ENCODE measurements at regions not wholly inside any gene's neighbourhood (a gene's known extent, or its start where the extent isn't known, plus 50 kb on each side); places are given as distances from the start of the nearest gene placed in this dataset.

DNA sequence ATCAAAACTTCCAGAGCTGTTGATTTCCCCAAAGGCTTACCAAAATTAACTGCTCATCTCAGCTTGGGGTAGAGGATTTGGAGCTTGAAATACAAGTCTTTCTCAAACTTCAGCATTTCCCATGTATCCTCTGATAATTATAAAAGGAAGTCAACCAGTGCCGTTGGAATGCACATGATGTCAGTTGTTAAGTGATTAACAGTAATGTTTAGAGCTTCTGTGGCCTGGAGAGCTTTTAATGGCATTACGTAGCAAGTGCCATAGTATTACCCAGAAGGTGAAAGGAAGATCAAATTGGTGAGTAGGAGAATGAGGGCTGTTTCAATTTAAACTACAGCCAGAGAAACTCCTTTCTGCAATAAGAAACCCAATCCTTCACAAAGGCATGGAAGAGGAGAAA is 62.5 kb upstream of the PTPRR start:
- no peak for DNase-seq (ENCODE audit: low spot score in 2 of 2)
- Histone ChIP-seq H3K4me1 (peaks cover 6% of the 10 kb centered on the region), H3K4me3 (no peak overlapping the region), H3K9me3 (no peaks in the 10 kb centered on the region), H3K36me3 (no peaks in the 10 kb centered on the region), H3K27me3 (no peaks in the 10 kb centered on the region), H3K27ac (no peak overlapping the region)
- 64% methylated on average over 2 of the region's 2 CpGs for WGBS
- no peak for TF ChIP-seq POLR2AphosphoS5 (IDR thresholded peaks at IDR 0.05)
- TF ChIP-seq, protein P1, sequence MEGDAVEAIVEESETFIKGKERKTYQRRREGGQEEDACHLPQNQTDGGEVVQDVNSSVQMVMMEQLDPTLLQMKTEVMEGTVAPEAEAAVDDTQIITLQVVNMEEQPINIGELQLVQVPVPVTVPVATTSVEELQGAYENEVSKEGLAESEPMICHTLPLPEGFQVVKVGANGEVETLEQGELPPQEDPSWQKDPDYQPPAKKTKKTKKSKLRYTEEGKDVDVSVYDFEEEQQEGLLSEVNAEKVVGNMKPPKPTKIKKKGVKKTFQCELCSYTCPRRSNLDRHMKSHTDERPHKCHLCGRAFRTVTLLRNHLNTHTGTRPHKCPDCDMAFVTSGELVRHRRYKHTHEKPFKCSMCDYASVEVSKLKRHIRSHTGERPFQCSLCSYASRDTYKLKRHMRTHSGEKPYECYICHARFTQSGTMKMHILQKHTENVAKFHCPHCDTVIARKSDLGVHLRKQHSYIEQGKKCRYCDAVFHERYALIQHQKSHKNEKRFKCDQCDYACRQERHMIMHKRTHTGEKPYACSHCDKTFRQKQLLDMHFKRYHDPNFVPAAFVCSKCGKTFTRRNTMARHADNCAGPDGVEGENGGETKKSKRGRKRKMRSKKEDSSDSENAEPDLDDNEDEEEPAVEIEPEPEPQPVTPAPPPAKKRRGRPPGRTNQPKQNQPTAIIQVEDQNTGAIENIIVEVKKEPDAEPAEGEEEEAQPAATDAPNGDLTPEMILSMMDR (IDR thresholded peaks at IDR 0.05), result no peak
- no peak for TF ChIP-seq EP300 (IDR thresholded peaks at IDR 0.05)
- TF ChIP-seq POLR2A (IDR thresholded peaks at IDR 0.05), result no peak

DNA sequence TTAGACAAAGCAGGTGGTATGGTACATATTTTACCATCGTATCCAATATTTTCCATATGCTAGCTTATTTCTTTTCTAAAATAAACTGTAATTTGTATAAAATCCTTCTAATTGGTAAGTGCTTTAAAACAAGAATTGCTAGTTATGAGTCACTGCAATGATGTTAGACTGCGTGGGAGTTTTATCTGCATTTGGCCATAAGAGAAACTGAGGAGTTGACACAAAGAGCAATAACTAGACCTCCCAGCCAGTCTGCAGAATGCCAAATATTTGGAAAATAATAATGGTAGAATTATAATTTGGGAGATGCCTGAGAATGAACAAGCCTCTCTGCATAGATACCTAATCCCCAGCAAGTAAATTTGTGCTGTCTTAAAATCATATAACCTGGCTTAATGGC is 61.7 kb upstream of the PTPRR start:
- H3K4me3 ChIP-seq, result no peak overlapping the region
- H3K27me3 ChIP-seq, result no peaks in the 10 kb centered on the region
- TF ChIP-seq POLR2AphosphoS5 (IDR thresholded peaks at IDR 0.05) (no peak), EP300 (IDR thresholded peaks at IDR 0.05) (no peak), POLR2A (IDR thresholded peaks at IDR 0.05) (no peak)
- TF ChIP-seq, protein P1 (IDR thresholded peaks at IDR 0.05), result no peak
- no peak overlapping the region for H3K27ac ChIP-seq
- peaks cover 6% of the 10 kb centered on the region for H3K4me1 ChIP-seq
- no peaks in the 10 kb centered on the region for H3K9me3 ChIP-seq
- WGBS, result 71% methylated on average over 2 of the region's 2 CpGs
- H3K36me3 ChIP-seq, result no peaks in the 10 kb centered on the region
- DNase-seq (ENCODE audit: low spot score in 2 of 2), result no peak

DNA sequence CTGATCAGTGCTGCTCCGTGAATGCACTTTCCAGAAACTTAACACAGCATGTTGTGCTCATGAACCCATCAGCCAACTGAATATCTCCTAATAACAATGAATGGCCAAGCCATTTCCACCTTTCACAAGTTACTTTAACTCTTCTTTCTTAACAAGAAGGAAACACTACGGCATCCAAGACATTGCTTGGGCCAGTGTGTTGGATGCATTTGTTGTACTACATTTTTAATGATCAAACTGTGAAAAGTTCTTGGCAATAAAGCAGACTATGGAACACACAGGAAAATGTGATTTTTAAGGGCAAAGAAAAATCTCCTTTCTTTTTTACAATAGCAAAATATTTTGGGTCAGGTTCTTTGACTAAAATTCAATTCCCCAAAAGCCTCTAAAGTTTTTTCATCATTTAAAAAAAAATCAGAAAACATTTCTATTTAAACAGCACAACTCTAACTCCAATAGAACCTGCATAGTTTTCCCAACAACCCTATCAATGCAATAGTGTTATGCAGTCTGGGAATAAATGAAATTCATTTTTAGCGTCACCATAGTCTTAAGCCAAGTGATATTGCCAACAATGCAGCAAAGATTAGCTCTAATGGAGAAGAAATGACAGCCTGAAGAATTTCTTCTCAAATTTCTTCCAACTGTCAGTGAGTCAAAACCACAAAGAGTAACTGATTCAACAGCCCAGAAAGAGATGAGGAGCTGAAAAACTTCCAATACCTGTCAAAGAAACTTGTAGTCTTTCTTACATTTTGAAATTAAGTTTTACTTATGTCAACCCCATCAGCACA is 50.7 kb upstream of the PTPRR start:
- no peaks in the 10 kb centered on the region for H3K36me3 ChIP-seq
- no peaks in the 10 kb centered on the region for H3K4me1 ChIP-seq
- no peak overlapping the region for H3K27ac ChIP-seq
- TF ChIP-seq EP300 (IDR thresholded peaks at IDR 0.05), result no peak
- no peak for TF ChIP-seq POLR2A (IDR thresholded peaks at IDR 0.05)
- TF ChIP-seq, protein P1 (IDR thresholded peaks at IDR 0.05), result no peak
- no peak for TF ChIP-seq POLR2AphosphoS5 (IDR thresholded peaks at IDR 0.05)
- DNase-seq (ENCODE audit: low spot score in 2 of 2), result no peak
- WGBS, result 65% methylated on average over 3 of the region's 3 CpGs
- H3K27me3 ChIP-seq, result no peaks in the 10 kb centered on the region
- no peak overlapping the region for H3K4me3 ChIP-seq
- H3K9me3 ChIP-seq, result no peaks in the 10 kb centered on the region

Measured in suprapubic skin (tissue), 4 donors.